Activated T-helper 2 cell treated with anti-CD3 and anti-CD28 coated beads, Interferon-gamma antibody, Interleukin-2, Interleukin-4, amounts not matched to agents 10 μg/mL and 5 μg/mL and 100 μg/mL, durations not matched to agents 14 hours and 24 hours and 36 hours (primary cell): ENCODE measurements at regions not wholly inside any gene's neighbourhood (a gene's known extent, or its start where the extent isn't known, plus 50 kb on each side); places are given as distances from the start of the nearest gene placed in this dataset.

Experiments used
- DNase-seq: peaks from one replicate; pipeline ENCODE4 v3.0.0; 2021; ENCODE audit warnings: low spot score
- H3K27ac Mint-ChIP-seq: one replicate; pipeline ENCODE4 v1.8.0; 2021; ENCODE audit warnings: mixed read lengths
- H3K27me3 Mint-ChIP-seq: one replicate; pipeline ENCODE4 v1.8.0; 2021; ENCODE audit warnings: low read depth, mixed read lengths
- H3K36me3 Mint-ChIP-seq: one replicate; pipeline ENCODE4 v1.8.0; 2021; ENCODE audit warnings: low read depth, mixed read lengths
- H3K4me1 Mint-ChIP-seq: one replicate; pipeline ENCODE4 v1.8.0; 2021; ENCODE audit warnings: low read depth, mixed read lengths
- H3K4me3 Mint-ChIP-seq: one replicate; pipeline ENCODE4 v1.8.0; 2021; ENCODE audit warnings: low read depth, mild to moderate bottlenecking, moderate library complexity, mixed read lengths
- H3K9me3 Mint-ChIP-seq: one replicate; pipeline ENCODE4 v1.8.0; 2021; ENCODE audit warnings: mixed read lengths
- intact Hi-C: fragments of 100-400 bp; cut with micrococcal nuclease; formaldehyde crosslinking; loops from one replicate; pipeline ENCODE4 v1.15.1; 2023

GRCh38 chr12:75833268-75833667 is 198.3 kb downstream of the PHLDA1 start:
- intact Hi-C loops = no loop called here

DNA sequence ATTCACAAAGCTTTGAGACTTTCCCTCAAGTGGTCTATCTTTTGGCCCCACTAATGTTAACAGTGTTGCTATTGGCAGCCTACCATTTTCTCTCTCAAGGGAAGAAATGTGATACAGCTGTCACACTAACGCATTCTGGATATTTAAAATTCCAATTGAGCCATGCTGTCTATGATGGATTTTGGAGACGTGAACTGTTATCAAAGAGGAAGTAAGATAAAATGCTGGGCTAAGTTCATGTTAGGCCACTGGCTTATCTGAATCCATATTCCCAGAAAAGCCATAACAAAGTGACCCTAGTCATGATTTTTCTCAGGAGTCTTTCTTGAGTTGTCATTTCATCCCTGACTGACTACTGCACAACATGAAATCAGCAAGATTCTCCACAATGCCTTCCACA is 200.2 kb downstream of the PHLDA1 start:
- intact Hi-C loops = no loop called here
- Mint-ChIP-seq H3K9me3 (no peaks in the 10 kb centered on the region), H3K4me1 (no peaks in the 10 kb centered on the region), H3K36me3 (peaks cover 3% of the 10 kb centered on the region), H3K4me3 (no peak overlapping the region), H3K27me3 (peaks cover 21% of the 10 kb centered on the region), H3K27ac (no peak overlapping the region)
- no peak for DNase-seq

More at GRCh38 chr12:75833268-75833667, 198.3 kb downstream of the PHLDA1 start:
- DNase-seq = no peak
- Mint-ChIP-seq H3K4me1 (peaks cover 1% of the 10 kb centered on the region), H3K4me3 (no peak overlapping the region), H3K36me3 (no peaks in the 10 kb centered on the region), H3K27me3 (peaks cover 25% of the 10 kb centered on the region), H3K9me3 (no peaks in the 10 kb centered on the region), H3K27ac (no peak overlapping the region)

- intact Hi-C loops = no loop called here
- H3K4me3 Mint-ChIP-seq = no peak overlapping the region
- no peak for DNase-seq
- no peak overlapping the region for H3K27ac Mint-ChIP-seq
- peaks cover 3% of the 10 kb centered on the region for H3K36me3 Mint-ChIP-seq
- no peaks in the 10 kb centered on the region for H3K9me3 Mint-ChIP-seq
- H3K4me1 Mint-ChIP-seq = no peaks in the 10 kb centered on the region
- H3K27me3 Mint-ChIP-seq = peaks cover 29% of the 10 kb centered on the region
These were observed 204.5 kb downstream of the PHLDA1 start for GRCh38 chr12:75827061-75827460.

DNA sequence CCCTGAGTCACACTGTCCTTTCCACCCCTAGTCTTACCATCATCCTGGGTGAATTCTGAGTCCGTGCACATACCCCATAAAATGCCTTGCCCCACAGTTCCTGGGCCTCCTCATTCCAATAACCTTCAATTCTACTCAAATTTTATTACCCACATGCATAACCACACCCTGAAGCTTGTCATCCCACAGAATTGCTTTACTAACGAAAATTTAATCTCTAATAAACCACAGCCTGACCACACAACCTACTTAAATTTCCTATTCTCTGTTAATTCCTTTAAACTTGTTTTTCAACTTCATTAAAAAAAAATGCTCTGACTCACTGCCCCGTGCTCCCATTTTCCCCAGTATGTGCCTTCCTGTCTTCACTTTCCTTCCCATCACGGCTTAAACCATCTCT is 205.9 kb downstream of the PHLDA1 start:
- no peak for DNase-seq
- Mint-ChIP-seq H3K36me3 (peaks cover 3% of the 10 kb centered on the region), H3K9me3 (no peaks in the 10 kb centered on the region), H3K4me1 (no peaks in the 10 kb centered on the region), H3K27me3 (peaks cover 30% of the 10 kb centered on the region), H3K27ac (no peak overlapping the region), H3K4me3 (no peak overlapping the region)
- intact Hi-C loops = no loop called here

DNA sequence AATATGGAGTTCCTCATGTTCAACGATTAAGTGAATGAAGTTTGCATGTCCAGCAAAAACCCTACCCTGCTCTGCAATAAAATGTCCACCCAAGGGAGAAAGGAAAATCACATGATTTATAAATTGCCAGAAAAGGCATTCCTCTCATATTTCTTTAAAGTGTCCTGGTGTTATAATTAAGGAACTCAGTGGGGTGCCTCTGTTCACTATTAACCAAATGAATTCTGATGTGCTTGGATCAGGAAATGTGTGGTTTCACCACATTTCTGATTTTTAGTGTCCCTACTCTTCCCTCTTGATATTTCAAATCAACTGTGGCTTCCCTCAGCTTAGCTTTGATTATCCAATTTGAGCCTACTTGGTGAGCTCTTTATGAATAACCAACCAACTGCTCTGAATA is 208.1 kb downstream of the PHLDA1 start:
- Mint-ChIP-seq H3K27me3 (peaks cover 29% of the 10 kb centered on the region), H3K9me3 (no peaks in the 10 kb centered on the region), H3K27ac (no peak overlapping the region), H3K4me3 (no peak overlapping the region), H3K4me1 (peaks cover 3% of the 10 kb centered on the region), H3K36me3 (peaks cover 3% of the 10 kb centered on the region)
- intact Hi-C loops = no loop called here
- no peak for DNase-seq

- Mint-ChIP-seq H3K27me3 (peaks cover 29% of the 10 kb centered on the region), H3K9me3 (no peaks in the 10 kb centered on the region), H3K27ac (no peak overlapping the region), H3K36me3 (peaks cover 3% of the 10 kb centered on the region), H3K4me3 (no peak overlapping the region), H3K4me1 (peaks cover 3% of the 10 kb centered on the region)
- DNase-seq = no peak
- intact Hi-C loops = no loop called here
These were observed 209.2 kb downstream of the PHLDA1 start for GRCh38 chr12:75822416-75822815.

DNA sequence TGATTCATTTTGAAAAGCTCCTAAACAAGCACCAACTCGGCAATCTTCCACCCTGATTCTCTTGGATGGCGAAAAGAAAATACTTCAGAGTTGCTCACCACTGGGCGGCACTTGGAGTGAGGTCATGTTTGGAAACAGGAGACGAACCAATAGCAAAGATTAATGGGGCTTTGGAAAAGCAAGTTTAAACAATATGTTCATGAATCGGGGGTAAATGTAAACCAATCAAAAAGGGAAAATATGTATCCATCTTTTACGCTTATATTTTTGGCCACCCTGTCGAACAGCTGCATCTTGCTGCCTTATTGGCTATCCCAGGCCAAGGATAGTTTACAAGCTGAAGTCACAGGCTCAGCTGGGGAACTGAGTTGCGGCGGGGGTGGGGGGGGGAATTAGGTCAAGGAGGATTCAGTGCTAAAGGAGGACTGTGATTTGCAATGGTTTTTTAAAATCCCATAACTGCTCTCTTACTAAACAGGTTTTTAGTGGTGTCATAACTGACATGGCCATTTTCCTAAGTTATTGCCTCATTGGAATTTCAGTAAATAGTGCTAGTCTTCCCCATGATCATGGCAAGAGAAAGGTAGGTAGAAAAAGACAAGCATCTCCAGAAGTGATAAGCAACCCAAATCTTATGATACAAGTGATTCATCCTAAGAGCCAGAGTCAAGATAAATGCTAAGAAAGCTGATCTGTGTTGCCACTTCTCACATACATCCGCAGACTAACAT is 210.6 kb downstream of the PHLDA1 start:
- H3K27ac Mint-ChIP-seq = no peak overlapping the region
- intact Hi-C loops = no loop called here
- H3K4me3 Mint-ChIP-seq = no peak overlapping the region
- H3K4me1 Mint-ChIP-seq = peaks cover 8% of the 10 kb centered on the region
- no peak for DNase-seq
- peaks cover 29% of the 10 kb centered on the region for H3K27me3 Mint-ChIP-seq
- no peaks in the 10 kb centered on the region for H3K36me3 Mint-ChIP-seq
- H3K9me3 Mint-ChIP-seq = no peaks in the 10 kb centered on the region

- Mint-ChIP-seq H3K27me3 (peaks cover 29% of the 10 kb centered on the region), H3K9me3 (no peaks in the 10 kb centered on the region), H3K4me1 (peaks cover 8% of the 10 kb centered on the region), H3K27ac (no peak overlapping the region), H3K4me3 (no peak overlapping the region), H3K36me3 (no peaks in the 10 kb centered on the region)
- no peak for DNase-seq
- intact Hi-C loops = no loop called here
These were observed 211.5 kb downstream of the PHLDA1 start for GRCh38 chr12:75820071-75820470.

DNA sequence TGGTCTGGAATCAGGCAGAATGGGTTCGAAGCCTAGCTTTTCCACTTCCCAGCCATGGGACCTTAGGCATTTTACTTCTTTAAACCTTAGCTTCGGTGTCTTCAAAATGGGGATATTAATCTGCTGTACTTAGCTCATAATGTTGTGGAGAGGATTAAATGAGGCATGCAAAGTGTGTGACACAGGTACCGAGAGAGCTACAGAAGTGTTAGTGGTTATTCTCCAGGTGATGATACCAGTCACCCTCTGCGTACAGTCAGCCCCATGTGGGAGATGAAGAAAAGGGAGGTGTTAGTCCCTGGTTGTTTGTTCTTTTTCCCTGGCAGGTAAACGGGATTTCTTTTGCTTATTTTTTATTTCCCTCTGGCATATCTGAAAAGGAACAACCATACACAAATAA is 212.1 kb downstream of the PHLDA1 start:
- intact Hi-C loops = loop anchor here (5.0 kb wide), 2 partner anchors 93 to 113 kb away; no protein-coding TSS in a partner anchor
- H3K4me3 Mint-ChIP-seq = no peak overlapping the region
- peaks cover 27% of the 10 kb centered on the region for H3K27me3 Mint-ChIP-seq
- H3K27ac Mint-ChIP-seq = no peak overlapping the region
- H3K36me3 Mint-ChIP-seq = no peaks in the 10 kb centered on the region
- H3K9me3 Mint-ChIP-seq = no peaks in the 10 kb centered on the region
- no peak for DNase-seq
- H3K4me1 Mint-ChIP-seq = peaks cover 8% of the 10 kb centered on the region

GRCh38 chr12:75818863-75819262 is 212.7 kb downstream of the PHLDA1 start:
- Mint-ChIP-seq H3K4me1 (peaks cover 8% of the 10 kb centered on the region), H3K27ac (no peak overlapping the region), H3K27me3 (peaks cover 21% of the 10 kb centered on the region), H3K4me3 (no peak overlapping the region), H3K36me3 (no peaks in the 10 kb centered on the region), H3K9me3 (no peaks in the 10 kb centered on the region)
- no peak for DNase-seq
- intact Hi-C loops = loop anchor here (5.0 kb wide), 2 partner anchors 93 to 113 kb away; no protein-coding TSS in a partner anchor

DNA sequence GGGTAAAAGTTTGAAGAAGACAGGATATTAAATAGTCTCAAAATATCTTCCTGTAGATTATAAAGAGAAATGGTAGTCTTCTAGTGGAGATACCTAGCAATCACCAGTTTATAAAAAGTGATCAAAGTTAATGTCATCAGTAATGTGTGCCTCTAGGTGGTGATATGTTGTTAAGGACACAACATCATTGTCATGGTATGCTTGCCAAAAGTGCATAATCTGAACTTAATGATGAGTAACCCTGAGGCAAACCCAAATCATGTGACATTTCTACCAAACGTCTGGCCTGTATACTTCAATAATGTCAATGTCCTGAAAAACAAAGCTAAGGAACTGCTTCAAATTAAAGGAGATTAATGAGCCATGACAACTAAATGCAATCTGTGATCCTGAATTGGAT is 214.7 kb downstream of the PHLDA1 start:
- no peaks in the 10 kb centered on the region for H3K9me3 Mint-ChIP-seq
- DNase-seq = no peak

DNA sequence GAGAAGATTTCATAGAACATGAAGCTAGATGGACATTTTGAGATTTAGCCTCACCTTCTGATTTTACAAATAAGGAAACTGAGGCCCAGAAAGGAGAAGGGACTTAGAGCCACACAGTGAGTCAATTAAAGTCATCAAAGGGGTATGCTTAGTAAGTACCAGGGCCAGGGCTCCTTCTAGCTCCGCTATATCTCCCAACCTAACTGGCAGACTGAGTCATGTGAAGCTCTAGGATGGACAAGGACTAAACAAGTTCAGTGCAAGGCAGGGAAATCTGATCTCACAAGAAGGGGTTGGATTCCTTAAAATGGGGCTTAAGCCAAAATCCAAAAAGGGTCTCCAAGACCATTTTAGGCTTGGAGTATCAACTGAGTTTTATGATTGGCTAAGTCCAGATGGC is 215.8 kb downstream of the PHLDA1 start:
- H3K9me3 Mint-ChIP-seq = no peaks in the 10 kb centered on the region
- peaks cover 8% of the 10 kb centered on the region for H3K4me1 Mint-ChIP-seq
- no peaks in the 10 kb centered on the region for H3K36me3 Mint-ChIP-seq
- peaks cover 9% of the 10 kb centered on the region for H3K27me3 Mint-ChIP-seq
- H3K27ac Mint-ChIP-seq = no peak overlapping the region
- no peak overlapping the region for H3K4me3 Mint-ChIP-seq
- intact Hi-C loops = loop anchor here (2.0 to 5.0 kb wide), 3 partner anchors 97 to 213 kb away; no protein-coding TSS in a partner anchor
- no peak for DNase-seq

More for the DNA sequence above, 214.7 kb downstream of the PHLDA1 start:
- Mint-ChIP-seq H3K36me3 (no peaks in the 10 kb centered on the region), H3K27me3 (peaks cover 6% of the 10 kb centered on the region), H3K4me3 (no peak overlapping the region), H3K4me1 (peaks cover 8% of the 10 kb centered on the region), H3K27ac (no peak overlapping the region)
- intact Hi-C loops = loop anchor here (1.0 to 5.0 kb wide), 4 partner anchors 95 to 220 kb away; no protein-coding TSS in a partner anchor

GRCh38 chr12:75814851-75815754 is 216.5 kb downstream of the PHLDA1 start:
- Mint-ChIP-seq H3K4me3 (no peak overlapping the region), H3K36me3 (no peaks in the 10 kb centered on the region), H3K9me3 (no peaks in the 10 kb centered on the region), H3K27me3 (peaks cover 9% of the 10 kb centered on the region), H3K4me1 (peaks cover 8% of the 10 kb centered on the region), H3K27ac (no peak overlapping the region)
- intact Hi-C loops = loop anchor here (5.0 kb wide), 2 partner anchors 97 to 117 kb away; no protein-coding TSS in a partner anchor
- no peak for DNase-seq
